Superior temporal gyrus (tissue), 1 donor: ENCODE measurements at regions not wholly inside any gene's neighbourhood (a gene's known extent, or its start where the extent isn't known, plus 50 kb on each side); places are given as distances from the start of the nearest gene placed in this dataset.

Experiments used
- DNase-seq: peaks from one replicate; pipeline ENCODE4 v3.0.0-alpha.2; 2016; ENCODE audit errors: extremely low spot score

GRCh38 chr5:4639946-4640345, 500.2 kb upstream of the ADAMTS16 start:
- DNase-seq = no peak

- DNase-seq = no peak
Observed at GRCh38 chr5:4640795-4641194, 499.3 kb upstream of the ADAMTS16 start.

GRCh38 chr5:4642525-4642924, 497.6 kb upstream of the ADAMTS16 start:
- no peak for DNase-seq

DNA sequence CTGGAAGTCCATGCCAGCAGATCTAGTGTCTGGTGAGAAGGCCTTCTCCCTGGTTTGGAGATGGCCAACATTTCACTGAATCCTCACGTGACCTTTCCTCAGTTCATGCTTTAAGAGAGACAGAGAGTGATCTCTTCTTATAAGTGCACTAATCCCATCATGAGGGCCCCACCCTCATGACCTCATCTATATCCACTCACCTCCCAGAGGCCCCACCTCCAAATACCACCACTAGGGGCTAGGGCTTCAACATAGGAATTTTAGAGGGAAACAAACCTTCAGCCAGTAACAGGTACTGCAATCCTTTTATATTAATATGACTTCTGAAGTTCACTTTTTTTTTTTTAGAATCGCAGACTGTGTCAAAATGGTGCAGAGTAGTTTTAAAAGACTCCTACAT, 496.9 kb upstream of the ADAMTS16 start:
- DNase-seq = no peak

GRCh38 chr5:4643960-4644359, 496.2 kb upstream of the ADAMTS16 start:
- DNase-seq = no peak

DNA sequence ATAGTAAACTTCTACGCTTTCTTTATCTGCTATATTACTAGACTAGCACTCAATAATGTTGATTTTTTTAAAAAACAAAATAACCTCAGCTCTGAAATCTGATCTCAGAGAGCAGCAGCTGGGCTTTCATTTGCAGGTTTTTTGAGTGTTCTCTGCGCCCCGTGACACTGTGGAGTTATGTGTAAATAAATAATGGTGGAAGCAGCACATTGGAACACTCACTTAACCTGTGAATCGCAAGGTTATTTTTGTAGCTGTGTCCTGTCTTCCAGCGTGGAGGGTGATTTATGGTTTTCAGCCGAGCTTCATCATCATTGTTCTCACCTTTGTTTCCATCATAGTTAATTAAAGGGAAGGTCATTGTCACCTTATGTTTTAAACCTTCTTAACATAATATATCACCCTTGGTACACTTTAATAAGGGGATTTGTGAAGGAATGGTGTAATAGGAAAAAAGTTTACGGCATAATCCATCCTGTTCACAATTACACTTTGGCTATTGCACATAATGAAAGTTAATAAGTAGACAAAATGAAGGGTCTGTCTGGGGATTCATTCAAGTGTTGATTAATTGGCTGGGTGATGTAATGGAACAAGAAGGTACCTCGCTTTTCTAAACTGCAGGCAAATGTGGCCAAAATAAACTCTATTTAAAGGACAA, 493.3 kb upstream of the ADAMTS16 start:
- DNase-seq = no peak

DNA sequence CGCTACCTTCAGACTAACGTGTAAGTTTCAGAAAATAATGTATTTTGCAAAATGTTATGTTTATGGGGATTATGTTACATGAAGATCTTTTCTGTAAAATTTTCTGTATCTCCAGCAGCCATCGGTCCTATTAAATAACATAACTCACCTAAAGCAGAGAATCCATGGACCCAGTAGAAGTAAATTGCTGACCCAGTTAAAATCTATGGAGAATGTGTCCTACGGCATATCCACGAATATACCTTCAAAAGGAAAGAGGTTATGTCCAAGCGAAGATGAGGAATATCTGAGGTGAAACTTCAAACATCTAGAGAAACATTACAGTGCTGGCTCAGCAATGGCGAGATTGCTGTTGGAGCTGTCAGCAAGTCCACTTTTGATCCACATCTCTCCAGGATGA, 492.2 kb upstream of the ADAMTS16 start:
- DNase-seq = no peak

DNA sequence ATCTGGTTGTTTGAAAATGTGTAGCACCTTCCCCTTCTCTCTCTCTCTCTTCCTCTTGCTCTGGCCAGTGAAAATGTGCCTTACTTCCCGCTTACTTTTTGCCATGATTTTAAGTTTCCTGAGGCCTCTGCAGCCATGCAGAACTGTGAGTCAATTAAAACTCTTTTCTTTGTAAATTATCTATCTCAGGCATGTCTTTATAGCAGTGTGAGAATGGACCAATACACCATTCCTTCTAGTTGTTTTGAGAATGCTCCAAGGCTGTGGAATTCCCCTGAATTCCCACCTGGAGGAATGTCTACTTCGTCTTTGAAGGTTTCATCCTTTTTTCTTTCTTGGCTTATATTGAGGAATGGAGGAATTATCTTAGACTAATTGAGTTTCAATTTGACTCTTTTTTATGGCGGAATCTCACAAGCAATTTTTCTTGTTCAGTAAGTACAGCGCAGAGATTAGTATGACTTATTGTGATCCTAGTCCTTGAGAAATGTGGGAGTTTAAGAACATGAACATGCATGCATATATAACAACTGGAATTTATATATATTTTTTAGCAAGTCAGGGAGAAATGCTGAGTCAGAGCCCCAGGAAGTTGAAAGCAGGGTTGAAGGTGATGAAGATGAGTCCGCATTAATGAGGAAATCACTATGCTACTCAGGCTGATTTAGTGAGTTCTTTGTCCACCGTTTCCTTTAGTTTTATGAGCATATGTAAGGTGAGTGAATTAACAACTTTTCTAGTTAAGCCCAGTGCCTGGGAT, 488.1 kb upstream of the ADAMTS16 start:
- no peak for DNase-seq

DNA sequence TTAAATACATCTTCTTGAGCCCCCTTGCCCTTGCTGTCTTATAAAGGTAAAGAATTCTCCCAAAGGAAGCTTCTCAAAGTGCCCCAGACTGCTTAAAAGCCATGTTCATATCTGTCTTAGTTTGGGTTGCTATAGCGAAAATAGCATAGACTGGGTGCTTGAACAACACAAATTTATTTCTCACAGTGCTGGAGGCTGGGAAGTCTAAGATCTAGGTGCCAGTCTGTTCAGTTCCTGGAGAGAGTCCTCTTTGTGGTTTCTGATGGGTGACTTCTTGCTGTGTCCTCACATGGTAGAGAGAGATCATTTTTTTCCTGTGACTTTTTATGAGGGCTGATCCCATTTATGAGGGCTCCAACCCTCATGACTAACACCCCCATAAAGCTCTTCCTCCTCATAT, 486.7 kb upstream of the ADAMTS16 start:
- no peak for DNase-seq

- no peak for DNase-seq
Observed at GRCh38 chr5:4659851-4660250, 480.3 kb upstream of the ADAMTS16 start.

GRCh38 chr5:4661326-4661725, 478.8 kb upstream of the ADAMTS16 start:
- DNase-seq = no peak

GRCh38 chr5:4661836-4662235, 478.3 kb upstream of the ADAMTS16 start:
- DNase-seq = no peak

- DNase-seq = no peak
Observed at GRCh38 chr5:4662756-4663155, 477.4 kb upstream of the ADAMTS16 start.

- no peak for DNase-seq
Observed at GRCh38 chr5:4665911-4666310, 474.2 kb upstream of the ADAMTS16 start.

GRCh38 chr5:4674166-4674565, 466.0 kb upstream of the ADAMTS16 start:
- DNase-seq = no peak

- no peak for DNase-seq
Observed at GRCh38 chr5:4676934-4677333, 463.2 kb upstream of the ADAMTS16 start.

DNA sequence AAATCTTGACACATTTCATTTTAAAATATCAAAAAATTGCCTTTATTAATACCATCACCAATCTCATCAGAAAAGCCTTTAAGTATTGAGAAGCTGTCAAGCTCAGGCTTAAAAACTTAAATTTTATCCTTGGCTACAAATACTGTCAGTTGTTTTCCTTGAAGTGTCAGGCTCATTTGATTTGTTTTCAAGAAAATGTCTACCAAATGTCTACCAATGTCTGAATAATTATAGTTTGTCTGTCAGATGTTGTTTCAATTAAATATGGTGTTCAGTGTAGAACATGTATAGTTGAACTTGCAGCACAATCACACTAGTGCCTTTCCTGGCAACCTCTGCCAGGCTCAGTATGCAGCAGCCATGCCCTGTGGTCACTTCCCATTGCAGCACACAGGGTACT, 455.2 kb upstream of the ADAMTS16 start:
- no peak for DNase-seq

DNA sequence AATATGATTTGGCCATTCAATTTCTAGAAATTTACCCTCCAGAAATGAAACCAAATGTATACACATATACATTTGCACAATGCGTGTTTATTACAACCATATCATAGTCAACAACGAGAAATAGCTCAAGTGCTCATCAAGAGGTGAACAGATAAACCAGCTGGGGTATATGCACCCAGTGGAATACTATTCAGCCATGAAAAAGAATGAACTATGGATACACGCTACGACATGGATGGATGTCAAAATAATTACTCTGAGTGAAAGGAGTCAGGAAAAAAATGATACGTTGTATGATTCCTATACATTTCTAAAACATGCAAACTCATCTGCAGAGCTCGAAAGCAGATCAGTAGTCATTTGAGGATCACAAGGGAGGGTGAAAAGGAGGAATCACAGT, 441.5 kb upstream of the ADAMTS16 start:
- DNase-seq = no peak

GRCh38 chr5:4699592-4699991, 440.5 kb upstream of the ADAMTS16 start:
- peak; percentile 9 for DNase-seq

DNA sequence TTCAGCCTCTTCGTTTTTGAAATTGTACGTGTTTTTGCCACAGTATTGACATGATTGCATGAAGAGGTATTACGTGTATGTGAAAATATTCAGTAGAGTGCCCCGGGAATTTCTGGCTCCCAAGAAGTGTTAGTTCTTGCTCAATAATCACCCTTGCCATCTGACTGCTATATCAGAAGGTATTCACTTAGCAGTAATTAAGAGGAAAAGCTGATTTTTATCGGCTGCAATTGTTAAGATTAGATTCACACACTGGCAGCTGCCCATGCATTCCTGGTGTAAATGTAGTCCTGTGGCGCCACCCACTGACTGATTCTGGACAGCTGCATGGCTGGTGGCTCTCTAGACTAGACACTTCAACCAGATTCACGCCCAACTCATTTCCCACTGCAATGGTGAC, 440.1 kb upstream of the ADAMTS16 start:
- DNase-seq = peak; percentile 83

DNA sequence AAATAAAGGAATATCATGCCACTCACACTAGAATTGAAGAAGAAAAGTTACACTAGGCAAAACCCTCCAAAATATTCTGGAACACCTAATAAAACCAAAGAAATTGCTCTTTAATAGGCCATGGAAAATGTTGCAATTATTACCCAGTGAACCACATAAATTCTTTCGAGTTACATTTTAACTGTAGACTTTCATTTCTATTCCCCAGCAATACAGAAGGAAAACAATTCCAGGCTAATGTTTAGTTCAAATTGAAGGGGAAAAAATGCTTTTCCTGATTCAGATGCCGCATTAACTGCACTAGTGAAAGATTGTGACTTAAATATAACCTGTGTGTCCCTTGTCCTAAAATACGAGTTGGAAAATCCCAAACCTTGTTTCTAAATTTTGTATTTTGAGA, 439.3 kb upstream of the ADAMTS16 start:
- no peak for DNase-seq

DNA sequence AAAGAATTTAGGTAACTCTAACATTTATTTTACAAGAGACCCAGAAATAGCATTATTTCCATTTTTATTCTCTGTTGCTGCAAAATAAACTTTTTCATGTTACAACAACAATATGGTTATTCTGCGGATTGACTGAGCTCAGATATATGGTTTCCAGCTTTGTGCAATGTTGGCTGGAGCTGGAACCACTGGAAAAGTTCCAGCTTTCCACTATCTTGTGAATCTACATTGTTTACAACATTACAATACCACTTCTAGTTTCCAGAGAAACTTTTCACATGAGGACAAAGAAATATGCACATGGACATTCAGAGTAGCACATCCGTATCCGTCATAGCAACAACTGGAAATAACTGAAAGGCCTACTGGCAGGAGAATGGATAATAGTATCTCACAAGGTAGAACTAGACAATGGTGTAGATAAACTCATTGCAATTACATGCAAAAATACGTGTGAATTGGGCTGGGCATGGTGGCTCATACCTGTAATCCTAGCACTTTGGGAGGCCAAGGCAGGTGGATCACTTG, 436.1 kb upstream of the ADAMTS16 start:
- DNase-seq = no peak

- DNase-seq = no peak
Observed at GRCh38 chr5:4704951-4705350, 435.2 kb upstream of the ADAMTS16 start.
